ENCODE measurements at regions not wholly inside any gene's neighbourhood (a gene's known extent, or its start where the extent isn't known, plus 50 kb on each side); places are given as distances from the start of the nearest gene placed in this dataset.

- H3K9me3 ChIP-seq (replicated peaks; ENCODE audit: insufficient read depth, low read length) = no peaks in the 10 kb centered on the region
- no peaks in the 10 kb centered on the region for H3F3A ChIP-seq (ENCODE audit: insufficient read depth, low read length)
- no peak overlapping the region for H3K4me2 ChIP-seq (ENCODE audit: low read depth, low read length)
- H3K36me3 ChIP-seq (replicated peaks; ENCODE audit: insufficient read depth, low read length) = no peaks in the 10 kb centered on the region; the same call in 1 of the 2 replicates
- H3K4me1 ChIP-seq (ENCODE audit: low read length) = no peaks in the 10 kb centered on the region
- no peaks in the 10 kb centered on the region for H3K9me2 ChIP-seq (replicated peaks; ENCODE audit: insufficient read depth, low read length)
- no peak for TF ChIP-seq EZH2phosphoT487 (IDR thresholded peaks at IDR 0.05; ENCODE audit: low read length)
- no peak for TF ChIP-seq EZH2 (optimal IDR thresholded peaks at IDR 0.05; ENCODE audit: low read depth, low read length)
- TF ChIP-seq CTCF (IDR thresholded peaks at IDR 0.05; ENCODE audit: low read length) = no peak
- H3K9ac ChIP-seq (ENCODE audit: low read length) = no peak overlapping the region
- H3K79me2 ChIP-seq (ENCODE audit: low read length) = no peaks in the 10 kb centered on the region
- no peak overlapping the region for H3K27ac ChIP-seq (ENCODE audit: low read length)
- H4K20me1 ChIP-seq (ENCODE audit: insufficient read depth, low read length) = no peaks in the 10 kb centered on the region
- no peak for DNase-seq
- H2AFZ ChIP-seq (ENCODE audit: low read length) = no peak overlapping the region
- no peak overlapping the region for H3K4me3 ChIP-seq (ENCODE audit: low read length)
- H3K27me3 ChIP-seq (replicated peaks; ENCODE audit: insufficient read depth, low read length) = no peaks in the 10 kb centered on the region
Observed at GRCh38 chr4:106854569-106855351, 181.4 kb downstream of the DKK2 start.

- Histone ChIP-seq H3F3A (ENCODE audit: insufficient read depth, low read length) (no peaks in the 10 kb centered on the region), H3K4me3 (ENCODE audit: low read length) (no peak overlapping the region), H3K9me3 (replicated peaks; ENCODE audit: insufficient read depth, low read length) (no peaks in the 10 kb centered on the region), H3K27me3 (replicated peaks; ENCODE audit: insufficient read depth, low read length) (no peaks in the 10 kb centered on the region), H4K20me1 (ENCODE audit: insufficient read depth, low read length) (no peaks in the 10 kb centered on the region), H3K27ac (ENCODE audit: low read length) (no peak overlapping the region), H3K9ac (ENCODE audit: low read length) (no peak overlapping the region), H3K4me2 (ENCODE audit: low read depth, low read length) (no peak overlapping the region), H3K4me1 (ENCODE audit: low read length) (no peaks in the 10 kb centered on the region), H3K79me2 (ENCODE audit: low read length) (no peaks in the 10 kb centered on the region), H3K36me3 (replicated peaks; ENCODE audit: insufficient read depth, low read length) (no peaks in the 10 kb centered on the region; the same call in 1 of the 2 replicates), H2AFZ (ENCODE audit: low read length) (no peak overlapping the region), H3K9me2 (replicated peaks; ENCODE audit: insufficient read depth, low read length) (no peaks in the 10 kb centered on the region)
- no peak for DNase-seq
- no peak for TF ChIP-seq EZH2phosphoT487 (IDR thresholded peaks at IDR 0.05; ENCODE audit: low read length)
- TF ChIP-seq EZH2 (optimal IDR thresholded peaks at IDR 0.05; ENCODE audit: low read depth, low read length) = no peak
- no peak for TF ChIP-seq CTCF (IDR thresholded peaks at IDR 0.05; ENCODE audit: low read length)
Observed at GRCh38 chr4:106852426-106852825, 183.7 kb downstream of the DKK2 start.

- TF ChIP-seq CTCF (IDR thresholded peaks at IDR 0.05; ENCODE audit: low read length) (no peak), EZH2 (optimal IDR thresholded peaks at IDR 0.05; ENCODE audit: low read depth, low read length) (no peak), EZH2phosphoT487 (IDR thresholded peaks at IDR 0.05; ENCODE audit: low read length) (no peak)
- no peak for DNase-seq
- Histone ChIP-seq H3K27me3 (replicated peaks; ENCODE audit: insufficient read depth, low read length) (no peaks in the 10 kb centered on the region), H3K36me3 (replicated peaks; ENCODE audit: insufficient read depth, low read length) (no peaks in the 10 kb centered on the region; the same call in 1 of the 2 replicates), H3K9me2 (replicated peaks; ENCODE audit: insufficient read depth, low read length) (no peaks in the 10 kb centered on the region), H3K9me3 (replicated peaks; ENCODE audit: insufficient read depth, low read length) (no peaks in the 10 kb centered on the region), H3F3A (ENCODE audit: insufficient read depth, low read length) (no peaks in the 10 kb centered on the region), H3K79me2 (ENCODE audit: low read length) (no peaks in the 10 kb centered on the region), H3K27ac (ENCODE audit: low read length) (no peak overlapping the region), H3K4me1 (ENCODE audit: low read length) (no peaks in the 10 kb centered on the region), H3K9ac (ENCODE audit: low read length) (no peak overlapping the region), H3K4me2 (ENCODE audit: low read depth, low read length) (no peak overlapping the region), H2AFZ (ENCODE audit: low read length) (no peak overlapping the region), H4K20me1 (ENCODE audit: insufficient read depth, low read length) (no peaks in the 10 kb centered on the region), H3K4me3 (ENCODE audit: low read length) (no peak overlapping the region)
Observed at GRCh38 chr4:106851726-106852125, 184.4 kb downstream of the DKK2 start.

Measured in MM.1S (cell line).